ENCODE measurements at regions not wholly inside any gene's neighbourhood (a gene's known extent, or its start where the extent isn't known, plus 50 kb on each side); places are given as distances from the start of the nearest gene placed in this dataset.

- TF ChIP-seq CTCF (IDR thresholded peaks at IDR 0.05), result no peak
Observed at GRCh38 chr1:64328193-64328592, 124.8 kb downstream of the UBE2U start.

GRCh38 chr1:64330839-64331238, 127.4 kb downstream of the UBE2U start:
- no peak for TF ChIP-seq CTCF (IDR thresholded peaks at IDR 0.05)

- TF ChIP-seq CTCF (IDR thresholded peaks at IDR 0.05), result no peak
Observed at GRCh38 chr1:64335636-64336035, 132.2 kb downstream of the UBE2U start.

GRCh38 chr1:64337475-64337874, 132.5 kb upstream of the CACHD1 start:
- no peak for TF ChIP-seq CTCF (IDR thresholded peaks at IDR 0.05)

GRCh38 chr1:64337926-64338325, 132.0 kb upstream of the CACHD1 start:
- no peak for TF ChIP-seq CTCF (IDR thresholded peaks at IDR 0.05)

- no peak for TF ChIP-seq CTCF (IDR thresholded peaks at IDR 0.05)
Observed at GRCh38 chr1:64340361-64340760, 129.6 kb upstream of the CACHD1 start.

- no peak for TF ChIP-seq CTCF (IDR thresholded peaks at IDR 0.05)
Observed at GRCh38 chr1:64343105-64343822, 126.7 kb upstream of the CACHD1 start.

GRCh38 chr1:64343823-64344190, 126.1 kb upstream of the CACHD1 start:
- no peak for TF ChIP-seq CTCF (IDR thresholded peaks at IDR 0.05)

All from LNCAP (cell line).